ENCODE measurements at regions not wholly inside any gene's neighbourhood (a gene's known extent, or its start where the extent isn't known, plus 50 kb on each side); places are given as distances from the start of the nearest gene placed in this dataset.

DNA sequence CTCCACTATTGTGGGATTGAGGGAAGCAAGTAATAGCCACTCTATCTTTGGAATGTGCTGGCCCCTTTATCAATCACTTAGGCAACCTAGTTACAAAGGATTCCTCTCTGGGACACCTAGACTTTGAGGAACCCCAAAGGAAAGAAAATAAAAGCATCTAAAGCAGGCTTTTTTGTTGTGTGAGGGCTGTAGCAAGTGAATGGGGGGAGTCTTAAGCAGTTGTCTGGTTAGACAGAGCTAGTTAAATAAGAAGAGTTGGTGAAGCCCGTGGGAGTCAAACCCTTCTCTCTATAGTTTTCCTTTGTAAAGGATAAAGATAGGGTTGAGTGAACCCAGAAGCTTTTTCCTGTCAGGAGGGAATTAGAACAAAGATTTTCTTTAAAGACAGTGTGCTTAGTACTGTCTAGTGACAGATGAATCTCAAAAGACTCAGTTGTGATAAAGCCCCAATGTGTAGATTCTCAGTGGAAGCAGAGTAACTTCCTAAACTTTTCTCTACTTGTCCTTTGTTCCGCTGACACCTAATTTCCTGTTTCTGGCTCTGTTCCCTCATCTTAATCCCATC is 63.3 kb downstream of the HDGFL1 start:
- Histone ChIP-seq H3K9me3 (replicated peaks) (peaks cover 11% of the 10 kb centered on the region), H3K27me3 (ENCODE audit: low read depth) (no peaks in the 10 kb centered on the region), H3K4me3 (no peak overlapping the region), H3K27ac (replicated peaks) (no peak overlapping the region), H3K4me1 (peaks cover 28% of the 10 kb centered on the region), H3K36me3 (no peaks in the 10 kb centered on the region)
- DNase-seq: no peak
- intact Hi-C loops (cut with micrococcal nuclease): no loop called here
- TF ChIP-seq, protein P1, sequence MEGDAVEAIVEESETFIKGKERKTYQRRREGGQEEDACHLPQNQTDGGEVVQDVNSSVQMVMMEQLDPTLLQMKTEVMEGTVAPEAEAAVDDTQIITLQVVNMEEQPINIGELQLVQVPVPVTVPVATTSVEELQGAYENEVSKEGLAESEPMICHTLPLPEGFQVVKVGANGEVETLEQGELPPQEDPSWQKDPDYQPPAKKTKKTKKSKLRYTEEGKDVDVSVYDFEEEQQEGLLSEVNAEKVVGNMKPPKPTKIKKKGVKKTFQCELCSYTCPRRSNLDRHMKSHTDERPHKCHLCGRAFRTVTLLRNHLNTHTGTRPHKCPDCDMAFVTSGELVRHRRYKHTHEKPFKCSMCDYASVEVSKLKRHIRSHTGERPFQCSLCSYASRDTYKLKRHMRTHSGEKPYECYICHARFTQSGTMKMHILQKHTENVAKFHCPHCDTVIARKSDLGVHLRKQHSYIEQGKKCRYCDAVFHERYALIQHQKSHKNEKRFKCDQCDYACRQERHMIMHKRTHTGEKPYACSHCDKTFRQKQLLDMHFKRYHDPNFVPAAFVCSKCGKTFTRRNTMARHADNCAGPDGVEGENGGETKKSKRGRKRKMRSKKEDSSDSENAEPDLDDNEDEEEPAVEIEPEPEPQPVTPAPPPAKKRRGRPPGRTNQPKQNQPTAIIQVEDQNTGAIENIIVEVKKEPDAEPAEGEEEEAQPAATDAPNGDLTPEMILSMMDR (IDR thresholded peaks at IDR 0.05; ENCODE audit: borderline replicate concordance): no peak

DNA sequence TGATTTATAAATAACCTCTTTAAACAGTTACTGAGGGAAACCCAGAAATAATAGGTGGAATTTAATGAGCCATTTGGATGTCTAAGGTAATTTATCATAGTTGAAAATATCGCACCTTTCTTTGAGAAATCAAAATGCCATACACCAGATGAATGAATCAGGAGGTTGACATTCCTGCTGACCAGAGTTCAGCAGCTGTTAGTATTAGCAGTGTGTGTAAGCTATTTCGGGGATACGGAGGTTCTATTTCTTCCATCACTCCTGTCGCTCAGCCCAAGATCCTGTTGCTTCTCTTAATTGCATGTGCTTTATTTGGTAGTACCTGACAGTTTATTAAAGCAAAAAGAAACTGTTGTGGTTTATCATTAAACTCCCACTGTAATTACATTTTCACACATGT is 67.1 kb downstream of the HDGFL1 start:
- H3K27ac ChIP-seq (replicated peaks): no peak overlapping the region
- no peaks in the 10 kb centered on the region for H3K27me3 ChIP-seq (ENCODE audit: low read depth)
- DNase-seq: no peak
- no peak overlapping the region for H3K4me3 ChIP-seq
- peaks cover 18% of the 10 kb centered on the region for H3K4me1 ChIP-seq
- intact Hi-C loops (cut with micrococcal nuclease): no loop called here
- TF ChIP-seq, protein P1 (IDR thresholded peaks at IDR 0.05; ENCODE audit: borderline replicate concordance): no peak
- H3K9me3 ChIP-seq (replicated peaks): no peaks in the 10 kb centered on the region
- H3K36me3 ChIP-seq: no peaks in the 10 kb centered on the region

DNA sequence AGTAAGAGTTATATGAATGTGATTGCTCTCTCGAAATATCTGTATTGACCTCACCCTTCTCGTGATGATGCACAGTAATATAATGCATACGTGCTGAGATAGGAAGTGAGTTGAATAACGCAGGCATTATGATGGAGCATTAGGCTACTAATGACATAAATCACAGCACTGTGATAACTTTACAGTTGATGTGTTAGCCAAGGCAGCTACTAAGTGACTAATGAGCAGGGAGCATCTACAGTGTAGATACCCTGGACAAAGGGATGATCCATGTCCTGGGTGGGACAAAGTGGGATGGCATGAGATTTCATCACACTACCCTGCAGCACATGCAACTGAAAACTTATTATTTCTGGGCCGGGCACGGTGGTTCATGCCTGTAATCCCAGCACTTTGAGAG is 68.4 kb downstream of the HDGFL1 start:
- Histone ChIP-seq H3K4me1 (peaks cover 4% of the 10 kb centered on the region), H3K4me3 (no peak overlapping the region), H3K27ac (replicated peaks) (no peak overlapping the region), H3K36me3 (no peaks in the 10 kb centered on the region), H3K27me3 (ENCODE audit: low read depth) (no peaks in the 10 kb centered on the region), H3K9me3 (replicated peaks) (no peaks in the 10 kb centered on the region)
- TF ChIP-seq, protein P1 (IDR thresholded peaks at IDR 0.05; ENCODE audit: borderline replicate concordance): no peak
- intact Hi-C loops (cut with micrococcal nuclease): no loop called here
- no peak for DNase-seq

DNA sequence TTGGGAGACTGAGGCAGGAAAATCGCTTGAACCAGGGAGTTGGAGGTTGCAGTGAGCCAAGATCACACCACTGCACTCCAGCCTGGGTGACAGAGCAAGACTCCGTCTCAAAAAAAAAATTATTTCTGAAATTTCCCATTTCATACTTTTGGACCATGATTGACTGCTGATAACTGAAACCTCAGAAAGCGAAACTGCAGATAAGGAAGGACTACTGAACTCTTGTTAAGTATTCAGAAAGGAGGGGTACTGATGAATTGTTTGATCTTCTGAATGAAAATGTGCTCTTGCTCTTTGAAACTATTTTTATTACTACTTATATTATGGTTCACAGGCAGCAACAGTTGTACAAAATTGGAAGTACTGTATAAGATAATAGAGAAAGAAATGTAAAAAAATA is 69.0 kb downstream of the HDGFL1 start:
- TF ChIP-seq, protein P1 (IDR thresholded peaks at IDR 0.05; ENCODE audit: borderline replicate concordance): no peak
- Histone ChIP-seq H3K27me3 (ENCODE audit: low read depth) (no peaks in the 10 kb centered on the region), H3K4me1 (peaks cover 3% of the 10 kb centered on the region), H3K27ac (replicated peaks) (no peak overlapping the region), H3K4me3 (no peak overlapping the region), H3K9me3 (replicated peaks) (no peaks in the 10 kb centered on the region), H3K36me3 (no peaks in the 10 kb centered on the region)
- no peak for DNase-seq
- intact Hi-C loops (cut with micrococcal nuclease): no loop called here

DNA sequence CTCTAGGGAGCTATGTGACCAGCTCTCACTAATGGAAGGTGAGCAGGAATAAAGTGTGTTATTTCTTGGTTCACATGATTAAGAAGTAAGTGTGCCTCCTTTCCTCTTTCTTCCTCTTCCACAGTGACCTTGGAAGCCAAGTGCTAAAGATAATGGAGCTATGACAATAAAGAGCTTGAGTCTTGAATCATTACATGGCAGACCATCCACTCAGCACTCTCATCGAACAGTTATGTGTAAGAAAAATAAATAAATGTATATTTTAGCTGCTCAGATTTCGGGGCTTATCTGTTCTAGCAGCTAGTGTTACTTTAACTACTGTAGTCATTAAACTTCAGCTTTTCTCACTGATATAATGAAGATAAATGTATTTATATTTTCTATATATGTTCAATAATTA is 72.9 kb downstream of the HDGFL1 start:
- intact Hi-C loops (cut with micrococcal nuclease): no loop called here
- no peaks in the 10 kb centered on the region for H3K9me3 ChIP-seq (replicated peaks)
- H3K36me3 ChIP-seq: no peaks in the 10 kb centered on the region
- no peak for DNase-seq
- H3K27me3 ChIP-seq (ENCODE audit: low read depth): no peaks in the 10 kb centered on the region
- no peak overlapping the region for H3K4me3 ChIP-seq
- H3K4me1 ChIP-seq: no peaks in the 10 kb centered on the region
- TF ChIP-seq, protein P1 (IDR thresholded peaks at IDR 0.05; ENCODE audit: borderline replicate concordance): no peak
- no peak overlapping the region for H3K27ac ChIP-seq (replicated peaks)

All from left ventricle myocardium inferior (tissue), 1 donor.